OCI-LY1 (cell line): ENCODE measurements at regions not wholly inside any gene's neighbourhood (a gene's known extent, or its start where the extent isn't known, plus 50 kb on each side); places are given as distances from the start of the nearest gene placed in this dataset.

Source experiments
- EZH2 ChIP-seq: fragments of 200-600 bp; sonication (generic), shearing (Covaris generic); IDR thresholded peaks from 2 replicates; pipeline ENCODE4 v1.8.0; 2017; ENCODE audit warnings: borderline replicate concordance, mixed run types, mild to moderate bottlenecking, antibody characterized with exemption, low read length, moderate library complexity, mixed read lengths
- TF ChIP-seq, protein P1 (sequence below): fragments of 200-600 bp; sonication (generic), shearing (Covaris generic); IDR thresholded peaks from 2 replicates; pipeline ENCODE4 v1.5.1; 2017; ENCODE audit warnings: mild to moderate bottlenecking, antibody characterized with exemption, low read length, moderate library complexity, mixed read lengths

GRCh38 chr6:16028966-16029365 is 99.9 kb upstream of the MYLIP start:
- TF ChIP-seq, protein P1, sequence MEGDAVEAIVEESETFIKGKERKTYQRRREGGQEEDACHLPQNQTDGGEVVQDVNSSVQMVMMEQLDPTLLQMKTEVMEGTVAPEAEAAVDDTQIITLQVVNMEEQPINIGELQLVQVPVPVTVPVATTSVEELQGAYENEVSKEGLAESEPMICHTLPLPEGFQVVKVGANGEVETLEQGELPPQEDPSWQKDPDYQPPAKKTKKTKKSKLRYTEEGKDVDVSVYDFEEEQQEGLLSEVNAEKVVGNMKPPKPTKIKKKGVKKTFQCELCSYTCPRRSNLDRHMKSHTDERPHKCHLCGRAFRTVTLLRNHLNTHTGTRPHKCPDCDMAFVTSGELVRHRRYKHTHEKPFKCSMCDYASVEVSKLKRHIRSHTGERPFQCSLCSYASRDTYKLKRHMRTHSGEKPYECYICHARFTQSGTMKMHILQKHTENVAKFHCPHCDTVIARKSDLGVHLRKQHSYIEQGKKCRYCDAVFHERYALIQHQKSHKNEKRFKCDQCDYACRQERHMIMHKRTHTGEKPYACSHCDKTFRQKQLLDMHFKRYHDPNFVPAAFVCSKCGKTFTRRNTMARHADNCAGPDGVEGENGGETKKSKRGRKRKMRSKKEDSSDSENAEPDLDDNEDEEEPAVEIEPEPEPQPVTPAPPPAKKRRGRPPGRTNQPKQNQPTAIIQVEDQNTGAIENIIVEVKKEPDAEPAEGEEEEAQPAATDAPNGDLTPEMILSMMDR: no peak
- TF ChIP-seq EZH2: no peak
